Gastrocnemius medialis (tissue), 4 donors: ENCODE measurements at regions not wholly inside any gene's neighbourhood (a gene's known extent, or its start where the extent isn't known, plus 50 kb on each side); places are given as distances from the start of the nearest gene placed in this dataset.

Experiments used
- CTCF ChIP-seq, 5 experiments: fragments of 450-650 bp in 3 of 5; fragments of 200-600 bp in 2 of 5; sonication (generic) in 2 of 5; IDR thresholded peaks in 4 of 5; conservative IDR thresholded peaks in 1 of 5; 1 replicate in 4 of 5; 2 replicates in 1 of 5; pipeline ENCODE4 v1.5.1; 2016 to 2019; ENCODE audit warnings: antibody characterized with exemption in 5 of 5, mild to moderate bottlenecking in 3 of 5, moderate library complexity in 3 of 5
- POLR2A ChIP-seq, 2 donors: fragments of 450-650 bp; IDR thresholded peaks; one replicate each; pipeline ENCODE4 v1.6.1; 2017; ENCODE audit warnings: antibody characterized with exemption in 2 of 2, mild to moderate bottlenecking in 2 of 2, moderate library complexity in 2 of 2

DNA sequence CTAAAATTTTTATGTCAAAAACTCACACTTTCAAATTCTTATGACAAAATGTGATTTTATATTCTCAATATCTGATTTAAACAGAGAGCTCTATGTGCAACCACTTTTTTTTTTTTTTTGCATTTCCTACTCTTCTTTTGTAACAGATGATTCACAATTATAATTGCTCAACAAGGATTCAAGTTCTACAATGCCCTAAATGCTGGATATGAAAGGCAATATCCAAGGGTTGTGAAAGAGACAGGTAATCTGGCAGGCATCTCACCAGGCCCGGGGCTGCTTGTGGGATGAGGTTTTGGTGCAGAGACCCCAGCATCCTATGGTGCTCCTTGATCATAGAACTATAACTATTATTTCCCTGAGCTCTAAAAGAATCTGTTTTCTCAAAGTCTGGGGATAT lies 363.6 kb upstream of the NBEA start:
- TF ChIP-seq CTCF (IDR thresholded peaks at IDR 0.05 in 4 of 5, conservative IDR thresholded peaks at IDR 0.05 in 1 of 5) (no peak), POLR2A (IDR thresholded peaks at IDR 0.05) (no peak)
